Adrenal gland (tissue), 9 donors: ENCODE measurements at regions not wholly inside any gene's neighbourhood (a gene's known extent, or its start where the extent isn't known, plus 50 kb on each side); places are given as distances from the start of the nearest gene placed in this dataset.

Source experiments
- DNase-seq, 7 donors: peaks; one replicate each; pipeline ENCODE4 v3.0.0-alpha.2; 2019 to 2020
- H3K27ac ChIP-seq, 5 donors: fragments of 200-600 bp; sonication (generic) in 4 of 5; 1 replicate in 3 of 5; 2 replicates in 2 of 5; pipeline versions ENCODE4 v1.5.1 to v1.8.0; 2016 to 2020; ENCODE audit warnings: mild to moderate bottlenecking in 1 of 5
- H3K27me3 ChIP-seq: fragments of 200-600 bp; 2 replicates; pipeline ENCODE4 v1.8.0; 2021
- H3K36me3 ChIP-seq, 2 donors: fragments of 200-600 bp; replicated peaks in 1 of 2; 1 replicate in 1 of 2; 2 replicates in 1 of 2; pipeline versions ENCODE4 v1.5.1 to v1.8.0; 2018 to 2022
- H3K4me1 ChIP-seq, 2 donors: fragments of 200-600 bp; replicated peaks in 1 of 2; 1 replicate in 1 of 2; 2 replicates in 1 of 2; pipeline versions ENCODE4 v1.5.1 to v1.8.0; 2018 to 2021
- H3K4me3 ChIP-seq, 4 donors: fragments of 200-600 bp; sonication (generic) in 3 of 4; one replicate each; pipeline ENCODE4 v1.5.1; 2016 to 2018
- H3K9me3 ChIP-seq, 3 donors: fragments of 200-600 bp; sonication (generic) in 1 of 3; replicated peaks in 1 of 3; 1 replicate in 2 of 3; 2 replicates in 1 of 3; pipeline versions ENCODE4 v1.5.1 to v1.8.0; 2016 to 2021
- POLR2A ChIP-seq, 2 donors: fragments of 450-650 bp; IDR thresholded peaks; one replicate each; pipeline ENCODE4 v1.6.1; 2017; ENCODE audit warnings: antibody characterized with exemption in 2 of 2, mild to moderate bottlenecking in 2 of 2, moderate library complexity in 1 of 2
- WGBS, 4 donors: extraction: QIAGEN DNeasy Blood & Tissue Kit in 2 of 4; methylation state at CpG; one replicate each; pipeline versions ENCODE4 v1.1.5 to v1.1.7; 2013 to 2017; 5-methylcytosine and 5-hydroxymethylcytosine counted together
- intact Hi-C, 2 donors: fragments of 100-400 bp; cut with DNase I; formaldehyde crosslinking; loops; one replicate each; pipeline versions ENCODE4 v1.14.1 to v1.15.0; 2022 to 2023
- TF ChIP-seq, protein P1 (sequence below), 6 experiments: fragments of 450-650 bp in 4 of 6; fragments of 200-600 bp in 2 of 6; sonication (generic) in 1 of 6; IDR thresholded peaks; 1 replicate in 5 of 6; 2 replicates in 1 of 6; pipeline versions ENCODE4 v1.5.1 to v1.8.0; 2016 to 2021; ENCODE audit warnings: antibody characterized with exemption in 6 of 6, mild to moderate bottlenecking in 2 of 6, moderate library complexity in 1 of 6
- donor health status: healthy with polysubstance abuse.
- donor health status: Bipolar disorder and iron deficiency.
- donor health status: DM: yes; HTN: yes; CAD: no.
- donor health status: DM: no; HTN: no; CAD: no.
- donor health status: DM: no; HTN: no; CAD: no.

- no peak for TF ChIP-seq POLR2A (IDR thresholded peaks at IDR 0.05)
- TF ChIP-seq, protein P1, sequence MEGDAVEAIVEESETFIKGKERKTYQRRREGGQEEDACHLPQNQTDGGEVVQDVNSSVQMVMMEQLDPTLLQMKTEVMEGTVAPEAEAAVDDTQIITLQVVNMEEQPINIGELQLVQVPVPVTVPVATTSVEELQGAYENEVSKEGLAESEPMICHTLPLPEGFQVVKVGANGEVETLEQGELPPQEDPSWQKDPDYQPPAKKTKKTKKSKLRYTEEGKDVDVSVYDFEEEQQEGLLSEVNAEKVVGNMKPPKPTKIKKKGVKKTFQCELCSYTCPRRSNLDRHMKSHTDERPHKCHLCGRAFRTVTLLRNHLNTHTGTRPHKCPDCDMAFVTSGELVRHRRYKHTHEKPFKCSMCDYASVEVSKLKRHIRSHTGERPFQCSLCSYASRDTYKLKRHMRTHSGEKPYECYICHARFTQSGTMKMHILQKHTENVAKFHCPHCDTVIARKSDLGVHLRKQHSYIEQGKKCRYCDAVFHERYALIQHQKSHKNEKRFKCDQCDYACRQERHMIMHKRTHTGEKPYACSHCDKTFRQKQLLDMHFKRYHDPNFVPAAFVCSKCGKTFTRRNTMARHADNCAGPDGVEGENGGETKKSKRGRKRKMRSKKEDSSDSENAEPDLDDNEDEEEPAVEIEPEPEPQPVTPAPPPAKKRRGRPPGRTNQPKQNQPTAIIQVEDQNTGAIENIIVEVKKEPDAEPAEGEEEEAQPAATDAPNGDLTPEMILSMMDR (IDR thresholded peaks at IDR 0.05), result no peak
- no peak overlapping the region for H3K4me3 ChIP-seq
- DNase-seq, result no peak
- no peak overlapping the region for H3K27ac ChIP-seq
- 31 to 43% (median 37%) methylated on average over 19 of the region's 19 CpGs for WGBS, 4 donors
- H3K27me3 ChIP-seq, result peaks cover 15% of the 10 kb centered on the region
- H3K36me3 ChIP-seq, result no peaks in the 10 kb centered on the region
- H3K4me1 ChIP-seq, result peaks cover 0 to 8% of the 10 kb centered on the region in 2 donors
- intact Hi-C loops, result no loop called here
- H3K9me3 ChIP-seq, result no peaks in the 10 kb centered on the region
Measured at GRCh38 chr16:54651440-54652195, 279.0 kb upstream of the IRX5 start.

DNA sequence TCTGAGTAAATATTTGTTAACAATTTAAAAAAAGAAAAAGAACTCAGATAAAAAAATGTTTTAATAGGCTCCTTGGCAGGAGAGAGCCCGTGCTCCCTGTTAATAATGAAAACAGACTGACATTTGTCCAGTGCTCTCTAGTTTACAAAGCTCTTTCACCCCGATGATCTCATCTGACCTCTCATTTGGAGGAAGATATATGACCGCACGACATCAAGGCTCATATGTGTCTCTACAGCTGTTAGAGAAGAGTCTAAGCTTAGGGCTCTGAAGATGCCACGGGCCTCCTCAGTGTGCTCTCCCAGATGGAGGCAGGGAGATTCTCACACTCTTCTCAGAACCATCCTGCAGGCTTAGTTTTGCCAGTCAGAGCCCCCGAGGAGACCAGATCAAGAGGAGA lies 280.8 kb upstream of the IRX5 start:
- no peaks in the 10 kb centered on the region for H3K9me3 ChIP-seq
- no peaks in the 10 kb centered on the region for H3K36me3 ChIP-seq
- H3K4me3 ChIP-seq, result no peak overlapping the region
- intact Hi-C loops, result no loop called here
- peaks cover 0 to 8% of the 10 kb centered on the region in 2 donors for H3K4me1 ChIP-seq
- no peak for TF ChIP-seq POLR2A (IDR thresholded peaks at IDR 0.05)
- TF ChIP-seq, protein P1 (IDR thresholded peaks at IDR 0.05), result no peak
- 37 to 44% (median 38%) methylated on average over 6 of the region's 6 CpGs for WGBS, 4 donors
- H3K27ac ChIP-seq, result no peak overlapping the region
- no peak for DNase-seq
- peaks cover 15% of the 10 kb centered on the region for H3K27me3 ChIP-seq

- WGBS, 4 donors, result 47 to 74% (median 62%) methylated on average over 8 to 10 of the region's 10 CpGs
- no peak for DNase-seq
- no peak overlapping the region for H3K4me3 ChIP-seq
- intact Hi-C loops, result no loop called here
- H3K9me3 ChIP-seq, result no peaks in the 10 kb centered on the region
- H3K27me3 ChIP-seq, result peaks cover 11% of the 10 kb centered on the region
- H3K4me1 ChIP-seq, result no peaks in the 10 kb centered on the region
- no peaks in the 10 kb centered on the region for H3K36me3 ChIP-seq
- no peak for TF ChIP-seq POLR2A (IDR thresholded peaks at IDR 0.05)
- TF ChIP-seq, protein P1 (IDR thresholded peaks at IDR 0.05), result no peak
- H3K27ac ChIP-seq, result no peak overlapping the region
Measured at GRCh38 chr16:54648575-54648974, 282.1 kb upstream of the IRX5 start.

DNA sequence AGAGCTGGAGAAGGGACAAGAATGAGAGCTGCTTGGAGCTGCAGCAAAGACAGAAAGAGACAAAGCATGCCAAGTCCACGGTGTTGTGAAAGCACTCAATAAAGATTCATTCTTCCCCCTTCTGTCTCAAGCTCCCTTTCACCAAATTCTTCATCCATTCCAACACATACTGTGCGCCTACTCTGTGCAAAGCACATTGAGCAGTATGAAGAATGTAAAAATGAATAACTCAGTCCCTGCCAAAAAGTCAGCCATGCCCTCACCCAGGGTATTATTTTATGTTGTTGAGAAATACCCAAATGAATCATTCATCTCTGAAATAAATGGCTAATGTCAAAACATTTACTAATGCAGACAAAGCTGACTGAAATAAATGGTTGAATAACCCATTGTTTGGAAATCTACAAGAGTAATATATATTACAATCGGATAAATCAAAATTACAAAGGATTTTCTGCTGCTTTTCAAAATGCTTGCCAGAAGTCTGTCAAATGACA lies 282.9 kb upstream of the IRX5 start:
- no peak for TF ChIP-seq POLR2A (IDR thresholded peaks at IDR 0.05)
- TF ChIP-seq, protein P1 (IDR thresholded peaks at IDR 0.05), result no peak
- Histone ChIP-seq H3K27ac (no peak overlapping the region), H3K36me3 (no peaks in the 10 kb centered on the region), H3K9me3 (no peaks in the 10 kb centered on the region), H3K4me1 (no peaks in the 10 kb centered on the region), H3K4me3 (no peak overlapping the region), H3K27me3 (peaks cover 11% of the 10 kb centered on the region)
- intact Hi-C loops, result no loop called here
- 49 to 56% (median 54%) methylated on average over 3 of the region's 3 CpGs for WGBS, 4 donors
- no peak for DNase-seq
